ENCODE measurements at regions not wholly inside any gene's neighbourhood (a gene's known extent, or its start where the extent isn't known, plus 50 kb on each side); places are given as distances from the start of the nearest gene placed in this dataset.

DNA sequence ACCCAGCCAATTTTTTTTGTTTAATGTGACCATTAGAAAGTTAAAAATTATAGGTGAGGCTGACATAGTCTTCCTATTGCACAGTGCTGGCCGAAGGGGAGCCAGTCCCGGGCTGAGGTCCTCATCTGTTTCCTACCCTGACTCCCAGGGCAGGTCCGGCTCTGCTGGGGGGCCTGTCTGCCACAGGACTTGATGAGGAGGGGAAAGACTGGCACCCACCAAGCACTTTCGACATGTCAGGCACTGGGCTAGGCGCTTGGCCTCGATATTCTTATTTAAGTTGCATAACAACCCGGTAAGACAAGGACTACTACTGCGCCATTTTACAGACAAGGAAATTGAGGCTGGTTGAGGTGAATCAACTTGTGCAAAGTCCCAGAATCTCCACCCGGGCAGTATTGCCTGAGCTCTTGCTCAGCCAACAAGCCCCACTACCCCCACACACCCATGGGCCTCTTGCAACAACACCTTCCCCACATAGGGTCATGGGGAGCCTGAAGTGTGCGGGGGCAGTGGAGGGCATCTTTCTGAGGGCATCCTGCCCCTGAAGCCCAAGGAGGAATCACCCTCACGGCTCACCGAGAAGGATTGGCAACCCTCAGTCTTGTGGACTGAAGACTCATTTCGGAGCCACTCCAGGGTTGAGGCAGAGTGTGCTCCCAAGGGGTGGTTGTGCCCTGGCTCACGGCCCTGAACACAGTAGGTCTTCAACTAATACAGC, 62.7 kb upstream of the LINC01488 start:
- TF ChIP-seq, protein P1, sequence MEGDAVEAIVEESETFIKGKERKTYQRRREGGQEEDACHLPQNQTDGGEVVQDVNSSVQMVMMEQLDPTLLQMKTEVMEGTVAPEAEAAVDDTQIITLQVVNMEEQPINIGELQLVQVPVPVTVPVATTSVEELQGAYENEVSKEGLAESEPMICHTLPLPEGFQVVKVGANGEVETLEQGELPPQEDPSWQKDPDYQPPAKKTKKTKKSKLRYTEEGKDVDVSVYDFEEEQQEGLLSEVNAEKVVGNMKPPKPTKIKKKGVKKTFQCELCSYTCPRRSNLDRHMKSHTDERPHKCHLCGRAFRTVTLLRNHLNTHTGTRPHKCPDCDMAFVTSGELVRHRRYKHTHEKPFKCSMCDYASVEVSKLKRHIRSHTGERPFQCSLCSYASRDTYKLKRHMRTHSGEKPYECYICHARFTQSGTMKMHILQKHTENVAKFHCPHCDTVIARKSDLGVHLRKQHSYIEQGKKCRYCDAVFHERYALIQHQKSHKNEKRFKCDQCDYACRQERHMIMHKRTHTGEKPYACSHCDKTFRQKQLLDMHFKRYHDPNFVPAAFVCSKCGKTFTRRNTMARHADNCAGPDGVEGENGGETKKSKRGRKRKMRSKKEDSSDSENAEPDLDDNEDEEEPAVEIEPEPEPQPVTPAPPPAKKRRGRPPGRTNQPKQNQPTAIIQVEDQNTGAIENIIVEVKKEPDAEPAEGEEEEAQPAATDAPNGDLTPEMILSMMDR (IDR thresholded peaks at IDR 0.05) = no peak
- TF ChIP-seq EZH2phosphoT487 (IDR thresholded peaks at IDR 0.05) = no peak
